GM12864 (cell line): ENCODE measurements at regions not wholly inside any gene's neighbourhood (a gene's known extent, or its start where the extent isn't known, plus 50 kb on each side); places are given as distances from the start of the nearest gene placed in this dataset.

Experiments
- DNase-seq: peaks from one replicate; pipeline ENCODE4 v3.0.0-alpha.2; 2011; ENCODE audit warnings: low read depth
- H3K4me3 ChIP-seq: 2 replicates; pipeline ENCODE4 v1.5.1; 2011; ENCODE audit warnings: mild to moderate bottlenecking, low read depth, low read length, control low read depth
- CTCF ChIP-seq: IDR thresholded peaks from 2 replicates; pipeline ENCODE4 v1.5.1; 2011; ENCODE audit warnings: low read depth, mild to moderate bottlenecking, moderate library complexity, low read length, control low read depth, inconsistent platforms; ENCODE audit errors: missing control alignments

GRCh38 chr1:79530055-79530454 lies 523.5 kb upstream of the ADGRL4 start:
- TF ChIP-seq CTCF: no peak
- DNase-seq: no peak
- no peak overlapping the region for H3K4me3 ChIP-seq

GRCh38 chr1:79524126-79524525 lies 517.6 kb upstream of the ADGRL4 start:
- no peak for TF ChIP-seq CTCF
- H3K4me3 ChIP-seq: no peak overlapping the region
- DNase-seq: no peak

GRCh38 chr1:79519084-79519760 lies 512.7 kb upstream of the ADGRL4 start:
- no peak overlapping the region for H3K4me3 ChIP-seq
- DNase-seq: no peak
- no peak for TF ChIP-seq CTCF

GRCh38 chr1:79517470-79518224 lies 511.1 kb upstream of the ADGRL4 start:
- no peak for DNase-seq
- H3K4me3 ChIP-seq: no peak overlapping the region
- no peak for TF ChIP-seq CTCF

- TF ChIP-seq CTCF: no peak
- DNase-seq: no peak
- H3K4me3 ChIP-seq: no peak overlapping the region
Observed at GRCh38 chr1:79507770-79508169, 501.2 kb upstream of the ADGRL4 start.

- H3K4me3 ChIP-seq: no peak overlapping the region
- DNase-seq: no peak
- no peak for TF ChIP-seq CTCF
Observed at GRCh38 chr1:79501153-79501552, 494.6 kb upstream of the ADGRL4 start.

GRCh38 chr1:79499541-79499940 lies 493.0 kb upstream of the ADGRL4 start:
- no peak for TF ChIP-seq CTCF
- DNase-seq: no peak
- H3K4me3 ChIP-seq: no peak overlapping the region
